VCaP (cell line): ENCODE measurements at regions not wholly inside any gene's neighbourhood (a gene's known extent, or its start where the extent isn't known, plus 50 kb on each side); places are given as distances from the start of the nearest gene placed in this dataset.

Experiments used
- H3K27ac ChIP-seq: fragments of 450-650 bp; 2 replicates; pipeline ENCODE4 v1.5.1; 2017
- CTCF ChIP-seq: fragments of 450-650 bp; conservative IDR thresholded peaks from 2 replicates; pipeline ENCODE4 v1.5.1; 2017; ENCODE audit warnings: mild to moderate bottlenecking, moderate library complexity

DNA sequence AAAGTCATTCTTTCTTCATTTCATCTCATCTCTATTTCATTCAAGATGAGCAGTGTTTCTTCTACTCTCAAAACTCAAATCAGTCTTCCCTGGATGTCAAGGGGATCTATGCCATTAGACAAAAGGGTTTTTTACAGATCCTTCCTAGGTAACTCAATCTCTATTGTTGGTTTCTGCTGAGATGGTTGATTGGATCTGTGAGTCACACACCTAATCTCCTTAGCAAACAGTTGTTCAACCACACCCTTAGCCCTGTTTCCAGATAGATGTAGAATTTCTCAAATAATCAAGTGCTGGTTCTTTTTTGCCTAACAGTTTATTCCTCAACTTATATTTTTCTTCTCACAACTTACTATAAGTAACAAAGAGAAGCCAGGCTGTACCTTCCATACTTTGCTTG lies 200.5 kb downstream of the KDR start:
- TF ChIP-seq CTCF: no peak
- H3K27ac ChIP-seq: no peak overlapping the region

DNA sequence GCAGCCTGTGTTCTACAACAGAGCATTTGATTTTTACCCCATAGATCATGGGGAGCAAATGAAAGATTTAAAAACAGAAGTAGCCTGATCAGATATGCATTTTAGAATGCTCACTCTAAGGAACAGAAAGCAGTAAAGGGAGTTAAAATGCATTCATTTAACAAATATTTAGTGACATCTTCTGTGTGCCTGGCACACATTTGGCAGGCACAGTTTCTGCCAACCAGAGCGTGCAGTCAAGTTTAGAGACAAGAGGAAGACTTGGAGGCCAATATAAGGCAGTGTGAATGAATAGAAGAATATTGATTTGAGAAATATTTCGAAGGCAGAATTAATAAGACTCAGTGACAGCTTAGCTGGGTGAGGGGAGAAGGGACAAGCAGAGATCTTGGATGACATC lies 210.1 kb downstream of the KDR start:
- no peak for TF ChIP-seq CTCF

GRCh38 chr4:54914781-54915180 lies 210.6 kb downstream of the KDR start:
- TF ChIP-seq CTCF: no peak
- H3K27ac ChIP-seq: no peak overlapping the region

More for the DNA sequence above, 210.1 kb downstream of the KDR start:
- no peak overlapping the region for H3K27ac ChIP-seq

- TF ChIP-seq CTCF: no peak
- H3K27ac ChIP-seq: no peak overlapping the region
Observed at GRCh38 chr4:54913751-54914526, 211.5 kb downstream of the KDR start.

- no peak overlapping the region for H3K27ac ChIP-seq
- no peak for TF ChIP-seq CTCF
Observed at GRCh38 chr4:54912155-54912554, 213.2 kb downstream of the KDR start.

- no peak overlapping the region for H3K27ac ChIP-seq
- no peak for TF ChIP-seq CTCF
Observed at GRCh38 chr4:54909961-54910360, 215.4 kb downstream of the KDR start.

GRCh38 chr4:54908763-54909162 lies 216.6 kb downstream of the KDR start:
- no peak overlapping the region for H3K27ac ChIP-seq
- TF ChIP-seq CTCF: no peak
